ENCODE measurements at regions not wholly inside any gene's neighbourhood (a gene's known extent, or its start where the extent isn't known, plus 50 kb on each side); places are given as distances from the start of the nearest gene placed in this dataset.

GRCh38 chr6:71015392-71015791 lies 58.5 kb upstream of the B3GAT2 start:
- no peak for TF ChIP-seq CTCF (IDR thresholded peaks at IDR 0.05)
- no peak for TF ChIP-seq POLR2A (IDR thresholded peaks at IDR 0.05)

All from testis (tissue), 2 donors.